ENCODE measurements at regions not wholly inside any gene's neighbourhood (a gene's known extent, or its start where the extent isn't known, plus 50 kb on each side); places are given as distances from the start of the nearest gene placed in this dataset.

GRCh38 chr16:86018487-86018886, 119.5 kb downstream of the IRF8 start:
- DNase-seq: peak; percentile 90 to 97 (median 92)

- no peak for DNase-seq
These were observed 120.0 kb downstream of the IRF8 start for GRCh38 chr16:86018941-86019340.

- DNase-seq: peak in 1 of 4 experiments; percentile 24
These were observed 120.6 kb downstream of the IRF8 start for GRCh38 chr16:86019446-86020047.

GRCh38 chr16:86020971-86021370, 122.0 kb downstream of the IRF8 start:
- no peak for DNase-seq

- no peak for DNase-seq
These were observed 123.5 kb downstream of the IRF8 start for GRCh38 chr16:86022381-86022960.

GRCh38 chr16:86024210-86024609, 125.2 kb downstream of the IRF8 start:
- DNase-seq: no peak

GRCh38 chr16:86025706-86026105, 126.7 kb downstream of the IRF8 start:
- no peak for DNase-seq

GRCh38 chr16:86026171-86026910, 127.4 kb downstream of the IRF8 start:
- DNase-seq: no peak

- DNase-seq: no peak
These were observed 128.0 kb downstream of the IRF8 start for GRCh38 chr16:86026916-86027315.

- no peak for DNase-seq
These were observed 128.6 kb downstream of the IRF8 start for GRCh38 chr16:86027373-86028126.

GRCh38 chr16:86029131-86029741, 130.3 kb downstream of the IRF8 start:
- DNase-seq: peak; percentile 24 to 56 (median 33)

GRCh38 chr16:86030116-86030515, 131.2 kb downstream of the IRF8 start:
- DNase-seq: no peak

- DNase-seq: no peak
These were observed 132.2 kb downstream of the IRF8 start for GRCh38 chr16:86031141-86031678.

GRCh38 chr16:86033016-86033474, 134.1 kb downstream of the IRF8 start:
- no peak for DNase-seq

GRCh38 chr16:86033971-86034370, 135.0 kb downstream of the IRF8 start:
- DNase-seq: no peak

- DNase-seq: no peak
These were observed 135.5 kb downstream of the IRF8 start for GRCh38 chr16:86034421-86034919.

GRCh38 chr16:86035906-86036305, 136.9 kb downstream of the IRF8 start:
- no peak for DNase-seq

GRCh38 chr16:86037999-86038925, 139.3 kb downstream of the IRF8 start:
- DNase-seq: no peak

GRCh38 chr16:86038926-86039310, 140.0 kb downstream of the IRF8 start:
- no peak for DNase-seq

GRCh38 chr16:86039606-86040005, 140.6 kb downstream of the IRF8 start:
- no peak for DNase-seq

GRCh38 chr16:86040496-86040895, 141.5 kb downstream of the IRF8 start:
- no peak for DNase-seq

All from suppressor macrophage (primary cell).